GF-D8 (cell line): ENCODE measurements at regions not wholly inside any gene's neighbourhood (a gene's known extent, or its start where the extent isn't known, plus 50 kb on each side); places are given as distances from the start of the nearest gene placed in this dataset.

Experiments
- DNase-seq: peaks from one replicate; lab custom pipeline; 2025; lab: John Stamatoyannopoulos, UW

DNA sequence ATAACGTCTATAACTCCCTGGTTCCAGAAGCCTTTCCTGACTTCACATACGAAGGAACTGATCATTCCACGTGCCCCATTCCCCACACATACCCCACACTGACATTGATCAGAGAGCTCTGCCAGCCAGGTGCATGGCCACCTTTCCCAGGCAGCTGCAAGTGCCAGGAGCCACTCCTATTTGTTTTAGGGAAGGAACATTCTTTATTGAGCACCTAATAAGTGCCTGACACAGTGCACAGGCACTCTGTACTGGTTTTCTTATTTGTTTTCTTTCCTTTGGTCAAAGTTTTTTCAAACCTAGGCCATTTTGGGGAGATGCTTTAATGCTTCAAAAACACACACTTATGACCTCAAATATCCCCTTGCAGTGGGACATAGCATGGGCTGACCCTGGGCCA is 50.0 kb downstream of the PITPNM2 start:
- no peak for DNase-seq

DNA sequence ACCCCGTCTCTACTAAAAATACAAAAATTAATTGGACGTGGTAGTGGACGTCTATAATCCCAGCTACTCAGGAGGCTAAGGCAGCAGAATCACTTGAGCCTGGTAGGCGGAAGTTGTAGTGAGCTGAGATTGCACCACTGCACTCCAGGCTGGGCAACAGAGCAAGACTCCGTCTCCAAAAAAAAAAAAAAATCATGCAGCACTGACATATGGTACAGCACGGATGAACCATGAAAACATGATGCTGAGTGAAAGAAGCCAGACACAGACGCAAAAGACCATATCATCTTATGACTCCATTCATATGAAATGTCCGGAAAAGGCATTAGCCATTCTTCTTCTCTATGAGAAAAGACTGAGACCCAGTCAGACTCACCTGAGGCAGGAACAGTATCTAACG is 50.4 kb downstream of the PITPNM2 start:
- no peak for DNase-seq

DNA sequence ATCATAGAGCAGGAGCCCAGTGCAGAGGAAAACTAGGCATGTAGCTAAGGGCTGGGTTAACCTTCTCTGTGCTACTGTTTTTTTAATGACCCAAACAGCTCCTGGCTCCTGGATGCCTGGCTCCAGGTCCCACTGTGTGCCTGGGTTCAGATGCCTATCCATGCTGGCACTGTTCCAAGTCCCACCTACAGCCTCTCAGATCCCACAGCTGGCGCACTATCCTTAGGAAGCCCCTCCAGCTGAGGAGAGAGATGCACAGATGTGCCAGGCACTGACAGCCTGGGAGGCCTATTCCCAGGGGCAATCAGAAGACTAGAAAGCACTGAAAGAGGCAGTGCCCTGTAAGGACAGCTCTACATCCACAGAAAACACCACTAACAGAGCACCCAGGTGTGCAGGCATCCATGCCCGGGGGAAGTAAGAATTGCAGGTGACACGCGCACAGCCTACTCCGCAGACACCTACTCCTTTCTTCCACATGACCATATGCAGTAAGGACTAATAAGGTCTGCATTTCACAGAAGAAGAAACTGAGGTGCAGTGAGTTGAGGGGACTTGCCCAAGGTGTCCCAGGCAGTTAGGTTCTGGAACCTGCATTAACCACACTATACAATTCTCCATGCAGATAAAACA is 51.2 kb downstream of the PITPNM2 start:
- DNase-seq, result no peak

DNA sequence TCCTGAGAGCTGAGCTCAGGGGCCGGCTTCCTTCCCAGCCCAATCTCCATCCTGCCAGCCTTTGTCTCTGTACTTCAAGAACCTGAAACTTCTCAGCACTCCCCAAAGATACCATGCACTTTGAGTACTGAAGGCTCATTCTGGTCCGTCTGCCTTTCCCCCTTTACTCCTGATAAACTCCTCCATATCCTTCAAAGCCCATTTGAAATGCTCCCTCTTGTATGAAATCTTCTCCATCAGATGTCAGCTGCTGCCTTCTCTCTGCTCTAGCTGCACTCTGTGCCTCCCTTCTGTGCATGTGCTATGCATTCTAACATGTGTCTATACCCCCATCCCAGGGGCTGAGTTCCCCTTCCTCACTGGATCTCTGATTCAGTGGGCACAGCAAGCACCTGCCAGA is 52.1 kb downstream of the PITPNM2 start:
- DNase-seq, result no peak

DNA sequence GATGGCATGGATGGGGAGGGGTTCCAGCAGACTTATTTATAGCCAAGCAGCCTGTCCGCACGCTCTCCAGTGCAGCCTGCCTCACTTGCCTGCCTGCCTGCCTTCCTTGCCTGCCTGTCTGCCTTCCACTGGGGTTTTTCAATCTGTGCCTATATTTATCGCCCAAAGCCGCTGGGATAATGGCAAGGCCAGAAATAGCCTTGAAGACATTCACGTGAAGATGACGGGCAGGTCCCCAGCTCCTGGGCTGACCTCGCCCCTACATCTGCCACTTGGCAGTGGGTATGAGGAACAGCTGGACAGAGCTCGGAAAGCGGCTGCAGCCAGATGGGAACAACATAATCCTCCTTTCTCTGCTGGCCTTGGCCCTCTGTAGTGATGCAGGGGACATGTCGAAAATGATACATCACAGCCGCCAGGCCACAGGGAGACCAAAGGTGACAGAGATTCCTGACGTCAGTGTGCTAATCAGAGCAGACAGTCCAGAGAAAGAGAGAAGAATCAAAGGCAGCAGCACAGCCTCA is 53.3 kb downstream of the PITPNM2 start:
- DNase-seq, result no peak

DNA sequence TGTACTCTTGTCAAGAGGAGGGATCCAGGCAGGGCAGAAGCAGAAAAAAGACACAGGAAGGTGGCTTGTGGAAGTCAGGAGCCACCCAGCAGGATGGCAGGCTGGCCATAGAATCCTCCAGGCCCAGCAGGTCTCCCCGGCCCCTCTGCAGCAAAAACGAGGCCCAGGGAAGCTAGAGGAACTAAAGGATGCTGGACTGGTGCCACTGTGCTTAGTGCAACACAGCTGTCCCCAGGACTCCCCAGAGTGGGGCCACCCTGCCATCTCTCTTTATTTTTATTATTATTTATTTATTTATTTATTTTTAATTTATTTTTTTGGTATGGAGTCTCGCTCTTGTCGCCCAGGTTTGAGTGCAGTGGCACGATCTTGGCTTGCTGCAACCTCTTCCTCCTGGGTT is 54.1 kb downstream of the PITPNM2 start:
- no peak for DNase-seq

DNA sequence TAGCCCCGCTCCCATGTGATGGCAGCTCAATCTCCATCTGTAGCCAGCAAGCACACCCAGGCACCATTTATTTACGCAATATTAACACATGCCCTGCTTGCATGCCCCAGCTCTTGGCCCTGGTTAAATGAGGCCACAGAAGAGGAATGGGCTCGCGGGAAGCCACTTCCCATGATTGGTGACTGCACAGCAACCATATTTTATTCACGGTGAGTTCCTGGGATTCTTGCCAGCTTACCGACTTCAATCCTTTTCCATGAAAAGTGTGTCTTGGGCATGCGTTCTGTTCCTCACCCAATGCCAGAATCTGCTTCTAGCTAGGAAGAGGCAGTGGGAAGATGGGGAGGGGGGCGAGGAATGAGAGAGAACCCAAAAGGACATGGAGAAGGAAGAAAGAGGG is 54.7 kb downstream of the PITPNM2 start:
- no peak for DNase-seq

DNA sequence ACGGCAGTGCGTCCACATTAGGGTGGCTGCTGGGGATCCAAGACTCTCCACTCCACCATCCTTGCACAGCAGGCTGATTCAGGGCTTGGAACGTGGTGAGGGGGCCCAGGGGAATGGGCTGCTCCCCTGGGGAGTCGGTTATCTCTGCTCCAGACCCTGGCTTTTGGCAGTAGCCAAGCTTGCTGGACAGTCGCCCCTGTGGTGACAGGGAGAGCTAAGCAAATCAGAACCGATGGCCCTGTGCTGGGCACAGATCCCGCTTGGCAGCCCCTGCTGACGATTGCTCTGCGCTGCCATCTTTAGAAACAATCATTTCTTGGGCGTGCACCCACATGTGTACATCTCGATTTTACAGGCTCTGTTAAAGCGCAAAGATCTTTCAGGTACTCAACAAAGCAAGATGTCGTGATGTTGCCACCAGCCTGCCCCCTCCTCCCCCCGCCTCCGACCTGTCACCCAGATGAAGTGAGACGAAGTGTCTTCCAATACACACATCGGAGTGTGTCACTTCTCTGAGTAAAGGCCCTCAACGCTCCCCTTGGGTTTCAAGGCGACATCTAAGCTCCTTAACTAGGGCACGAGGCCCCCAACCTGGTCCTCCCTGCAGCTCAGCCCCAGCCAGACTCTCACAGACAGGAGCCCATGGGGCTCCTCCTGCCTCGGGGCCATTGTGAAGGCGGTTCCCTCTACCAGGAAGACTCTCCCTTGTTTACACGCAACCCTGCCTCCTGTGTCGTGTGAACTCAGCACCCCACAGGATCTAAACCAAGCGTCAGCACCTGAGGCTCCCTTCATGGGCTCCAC is 55.6 kb downstream of the PITPNM2 start:
- DNase-seq, result no peak

DNA sequence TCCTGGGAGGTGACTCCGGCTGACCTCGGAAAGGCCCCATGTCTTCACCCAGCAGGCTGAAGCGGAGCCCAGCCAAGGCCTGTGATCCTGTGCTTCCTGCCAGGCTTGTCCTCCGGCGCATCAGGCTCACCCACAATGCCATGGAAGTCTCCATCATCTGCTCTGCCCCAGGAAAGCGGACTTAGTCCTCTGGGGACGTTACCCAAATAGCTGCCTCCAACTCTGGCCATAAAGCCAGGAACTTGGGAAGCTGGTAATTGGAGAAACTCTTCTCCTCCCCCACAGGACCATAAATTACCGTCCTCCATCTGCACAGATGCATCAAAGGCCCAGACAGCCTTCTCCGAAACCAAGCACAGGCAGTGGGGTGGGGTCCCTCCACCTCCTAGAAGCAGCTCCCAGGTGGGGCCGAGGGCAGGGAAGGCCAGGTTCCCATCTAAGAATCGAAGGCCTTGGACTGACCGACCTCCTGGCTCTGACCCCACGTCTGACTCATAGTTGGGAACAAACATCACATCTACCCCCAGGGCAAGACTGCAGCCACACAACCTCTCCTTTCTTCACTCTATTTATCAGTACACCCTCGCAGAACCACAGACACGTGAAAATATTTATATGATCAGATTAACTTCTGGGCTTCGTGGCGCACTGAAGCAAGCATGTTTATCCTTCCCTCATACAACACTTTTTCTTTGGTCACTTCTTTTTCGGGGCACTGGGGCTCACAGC is 56.4 kb downstream of the PITPNM2 start:
- DNase-seq, result no peak

DNA sequence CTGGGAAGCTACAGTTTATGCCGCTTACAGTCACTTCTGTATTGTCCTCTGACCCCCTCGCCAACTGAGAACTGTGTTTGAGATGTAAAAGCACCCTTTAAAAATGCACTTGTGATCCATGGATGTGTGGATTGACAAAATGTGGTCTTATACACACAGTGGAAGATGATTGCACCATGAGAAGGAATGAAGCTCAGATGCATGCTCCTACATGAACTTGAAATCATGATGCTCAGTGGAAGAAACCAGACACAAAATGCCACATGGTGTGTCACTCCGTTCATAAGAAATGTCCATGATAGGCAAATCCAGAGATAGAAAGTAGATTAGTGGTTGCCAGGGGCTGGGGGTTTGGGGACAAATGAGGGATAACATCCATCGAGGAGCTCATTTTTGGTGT is 58.0 kb downstream of the PITPNM2 start:
- DNase-seq, result no peak

DNA sequence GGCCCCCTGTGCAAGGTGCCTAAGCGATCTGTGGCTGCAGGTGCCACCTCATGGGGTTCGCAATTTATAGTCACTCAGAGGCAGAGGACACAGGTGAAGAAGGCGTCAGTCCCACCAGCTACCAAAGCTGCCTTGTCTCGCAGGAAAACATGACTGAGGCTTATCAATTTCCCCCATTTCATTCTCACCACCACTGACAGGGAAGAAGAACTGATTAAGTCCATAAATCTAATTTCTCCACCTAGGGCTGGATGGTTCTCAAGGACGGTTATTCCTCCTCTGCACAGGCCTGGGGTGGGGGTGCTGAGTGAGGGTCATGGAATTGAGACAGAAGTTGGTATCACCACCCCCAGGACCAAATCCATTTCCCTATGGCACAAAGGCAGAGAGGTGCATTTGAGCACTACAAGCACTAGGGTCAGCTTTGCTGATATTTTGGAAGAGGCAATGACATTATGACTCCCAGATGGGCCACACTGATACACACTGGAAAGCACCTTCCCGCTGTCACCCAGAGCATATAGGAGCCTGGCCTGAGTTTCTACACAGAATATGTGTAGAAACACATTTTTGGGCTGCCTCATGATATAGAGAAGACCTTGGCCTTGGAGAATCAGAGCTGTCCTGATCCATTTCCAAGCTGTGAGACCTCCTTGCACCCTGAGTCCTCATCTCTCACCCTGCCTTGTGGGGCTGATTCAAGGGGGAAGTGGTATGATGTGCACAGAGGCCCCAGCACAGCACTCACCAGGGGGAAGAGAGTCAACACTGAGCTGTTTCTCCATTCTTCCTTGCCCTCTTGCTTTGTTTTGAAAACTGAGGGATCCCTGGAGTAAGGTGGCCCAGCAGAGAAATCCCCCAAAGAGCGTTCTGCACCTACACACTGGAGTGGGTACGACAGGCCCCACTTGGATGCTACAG is 59.4 kb downstream of the PITPNM2 start:
- DNase-seq, result no peak

DNA sequence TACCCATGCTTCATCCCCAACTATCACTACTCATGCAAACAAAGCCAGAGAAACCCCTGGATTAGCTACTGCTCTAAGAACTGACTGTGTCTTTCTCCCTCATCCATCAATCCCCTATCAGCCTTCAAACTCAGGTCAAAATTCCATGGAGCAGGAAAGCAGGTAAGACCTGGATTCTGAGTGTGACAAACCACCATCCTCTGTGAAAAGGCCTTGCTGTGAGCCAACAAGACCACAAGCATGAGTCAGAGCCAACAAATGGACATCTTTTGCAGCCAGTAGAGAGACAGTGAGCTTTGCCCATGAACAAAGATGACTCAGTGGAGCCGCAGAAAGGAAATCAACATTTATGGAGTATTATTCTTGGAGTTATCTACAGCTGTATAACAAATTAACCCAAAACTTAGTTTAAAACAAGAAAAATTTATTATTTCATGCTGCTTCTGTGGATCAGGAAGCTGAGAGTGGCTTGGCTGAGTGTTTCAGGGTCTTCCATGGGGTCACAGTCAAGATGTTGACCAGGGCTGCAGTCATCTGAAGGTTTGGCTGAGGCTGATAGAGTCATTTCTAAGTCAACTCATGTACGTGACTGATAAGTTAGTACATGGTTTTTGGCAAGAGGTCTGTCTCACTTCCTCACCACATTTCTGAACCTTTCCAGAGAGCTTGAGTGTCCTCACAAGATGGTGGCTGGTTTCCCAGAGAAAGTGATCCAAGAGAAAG is 61.1 kb downstream of the PITPNM2 start:
- no peak for DNase-seq

DNA sequence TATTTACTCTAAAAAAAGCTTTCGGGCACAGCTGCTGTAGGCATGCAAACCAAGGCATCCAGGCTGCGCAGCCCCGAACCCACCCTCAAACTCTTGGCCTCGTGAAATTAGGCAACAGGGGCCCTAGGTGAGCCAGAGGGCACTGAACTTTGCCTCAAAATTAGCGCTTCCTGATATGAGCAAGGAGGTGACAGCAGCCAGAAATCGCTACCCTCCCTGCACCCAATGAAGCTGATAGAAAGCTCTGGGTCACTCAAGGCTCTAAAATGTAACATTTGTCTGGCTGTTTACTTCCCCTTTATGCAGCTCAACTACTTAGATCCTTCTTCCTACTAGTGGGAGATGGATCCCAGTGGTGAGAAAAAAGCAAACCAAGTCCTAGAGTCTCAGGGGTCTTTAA is 61.8 kb downstream of the PITPNM2 start:
- DNase-seq, result peak; percentile 21

DNA sequence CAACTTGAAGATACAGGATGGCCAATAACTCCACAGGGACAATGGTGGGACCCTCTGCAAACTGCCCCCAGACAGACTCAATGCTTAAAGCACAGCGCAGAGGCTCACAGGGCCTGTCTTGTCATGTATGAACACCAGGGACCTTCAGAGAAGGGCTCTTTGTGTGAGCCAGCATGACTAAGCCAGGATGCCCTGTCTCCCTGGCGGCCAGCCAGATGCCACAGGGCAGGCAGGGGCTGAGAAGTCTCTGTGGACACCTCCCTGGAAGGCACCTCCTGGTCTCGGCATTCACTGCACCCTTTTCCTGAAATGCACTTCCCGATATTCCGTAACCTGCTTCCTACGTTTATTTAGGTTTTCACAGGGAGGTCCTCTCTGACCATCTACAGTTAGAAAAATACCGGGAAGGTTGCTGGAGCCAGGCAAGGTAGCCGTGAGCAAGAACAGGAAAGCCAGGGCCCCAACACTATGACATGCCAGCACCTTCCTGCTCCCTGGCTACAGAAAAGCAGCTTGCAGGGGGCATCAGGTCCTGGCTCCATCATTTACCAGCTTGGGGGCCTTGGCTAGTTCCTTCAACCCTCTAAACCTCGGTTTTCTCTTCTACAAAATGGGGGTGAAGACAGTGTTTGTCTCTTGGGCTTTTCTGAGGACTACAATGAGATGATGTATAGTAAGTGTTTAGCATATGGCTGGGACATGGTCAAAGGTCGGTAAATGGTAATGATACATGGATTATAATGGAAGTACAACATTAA is 65.0 kb downstream of the PITPNM2 start:
- DNase-seq, result no peak

DNA sequence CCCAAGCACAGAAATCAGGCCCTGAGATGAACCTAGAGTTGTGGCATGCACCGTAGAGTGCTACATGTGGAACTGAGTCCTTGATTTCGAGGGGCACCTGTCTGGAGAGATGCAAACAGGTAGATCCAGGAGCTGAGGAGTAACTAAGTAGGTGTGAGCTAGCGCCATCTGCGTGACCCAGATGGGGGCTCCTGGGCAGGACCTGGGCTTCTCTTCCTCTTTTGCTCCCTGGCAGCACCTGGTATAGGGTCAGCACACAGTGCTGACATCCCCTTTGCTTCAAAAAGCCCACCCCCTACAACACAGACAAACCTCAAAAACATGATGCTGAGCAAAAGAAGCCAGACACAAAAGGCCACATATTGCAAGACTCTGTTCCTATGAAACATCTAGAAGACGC is 65.8 kb downstream of the PITPNM2 start:
- DNase-seq, result no peak

DNA sequence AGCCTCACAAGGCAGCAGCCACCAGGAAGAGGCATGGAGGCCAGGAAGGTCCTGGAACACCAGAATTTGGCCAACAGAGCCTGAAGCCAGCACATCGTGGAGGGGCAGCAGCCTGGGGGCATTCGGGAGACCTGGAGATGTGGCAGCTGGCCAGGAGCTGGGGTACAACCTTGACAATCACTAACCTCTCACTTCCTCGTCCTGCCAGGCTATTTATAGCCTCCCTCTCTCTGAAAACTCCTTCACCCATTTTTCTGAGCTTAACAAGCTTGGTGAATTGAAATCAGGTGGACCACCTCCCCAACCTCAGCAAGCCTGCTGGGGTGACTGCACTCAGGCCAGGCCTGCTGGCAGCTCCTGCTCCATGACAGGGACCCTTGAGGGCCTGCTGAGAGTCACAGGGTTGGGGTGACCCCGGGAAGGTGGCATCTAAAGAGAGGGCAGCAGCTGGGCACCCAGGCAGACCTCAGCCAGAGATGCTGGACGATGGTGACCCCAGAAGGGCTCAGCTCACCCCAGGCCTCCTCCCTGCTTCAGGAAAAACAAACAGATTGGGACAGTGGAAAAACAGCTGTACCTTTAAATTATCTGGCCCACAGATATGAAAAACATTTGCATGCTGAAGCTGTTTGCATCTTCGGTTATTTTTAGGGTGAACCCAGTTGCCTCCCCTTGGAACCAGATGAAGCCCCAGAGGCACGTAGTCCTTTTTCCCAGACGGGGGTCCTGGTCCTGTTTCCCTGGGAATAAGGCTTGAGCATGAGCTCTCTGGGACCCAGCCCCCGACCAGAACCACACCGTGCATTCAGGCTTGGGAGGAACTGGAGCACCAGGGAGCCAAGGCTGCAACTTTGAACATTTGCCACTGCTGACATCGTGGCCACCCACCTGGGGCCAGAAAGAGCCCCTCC is 67.0 kb downstream of the PITPNM2 start:
- DNase-seq, result no peak

DNA sequence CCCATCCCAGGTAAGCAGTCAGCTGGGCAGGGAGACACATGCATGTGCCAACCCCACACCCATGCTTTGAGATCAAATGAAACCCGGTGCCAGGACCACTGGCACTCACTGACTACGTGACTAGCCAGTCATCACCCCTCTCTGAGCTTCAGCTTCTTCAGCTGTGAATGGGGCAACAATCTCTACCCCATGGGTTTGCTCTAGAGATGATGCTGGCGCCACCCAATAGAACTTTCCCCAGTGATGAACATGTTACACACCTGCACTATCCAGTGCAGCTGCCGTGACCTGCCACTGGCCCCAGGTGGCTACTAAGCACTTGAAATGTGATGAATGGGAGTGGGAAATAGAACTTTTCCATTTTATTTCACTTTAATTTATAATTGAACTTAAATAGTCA is 70.3 kb downstream of the PITPNM2 start:
- DNase-seq, result no peak

DNA sequence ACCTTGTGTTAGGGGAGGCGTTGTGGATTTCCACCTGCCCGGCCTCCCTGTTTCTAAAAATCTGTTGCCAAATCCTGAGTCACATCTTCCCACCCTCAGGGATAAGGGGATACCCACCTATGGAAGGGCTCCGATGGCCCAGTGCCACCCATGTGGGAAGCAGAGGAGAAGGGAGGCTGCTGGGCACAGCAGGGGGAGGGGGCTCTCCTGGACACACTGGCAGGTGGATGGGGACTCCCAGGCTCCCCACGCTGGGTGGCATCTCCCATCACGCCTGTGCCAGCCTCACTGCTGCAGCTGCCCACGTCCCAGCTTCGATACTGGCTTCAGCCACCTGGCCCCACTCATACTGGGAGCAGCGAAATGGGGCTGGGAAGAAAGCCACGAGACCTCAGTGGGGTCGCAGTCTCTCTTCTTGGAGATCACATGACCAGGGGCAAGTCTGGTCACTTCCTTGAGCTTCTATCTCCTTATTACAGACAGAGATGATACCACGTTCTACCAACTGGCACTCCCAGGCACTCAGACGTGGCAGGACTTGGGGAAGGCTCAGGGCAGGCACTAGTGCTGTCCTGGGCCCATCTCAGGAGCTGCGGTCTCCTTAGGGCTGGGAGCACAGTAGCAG is 72.2 kb downstream of the PITPNM2 start:
- no peak for DNase-seq

DNA sequence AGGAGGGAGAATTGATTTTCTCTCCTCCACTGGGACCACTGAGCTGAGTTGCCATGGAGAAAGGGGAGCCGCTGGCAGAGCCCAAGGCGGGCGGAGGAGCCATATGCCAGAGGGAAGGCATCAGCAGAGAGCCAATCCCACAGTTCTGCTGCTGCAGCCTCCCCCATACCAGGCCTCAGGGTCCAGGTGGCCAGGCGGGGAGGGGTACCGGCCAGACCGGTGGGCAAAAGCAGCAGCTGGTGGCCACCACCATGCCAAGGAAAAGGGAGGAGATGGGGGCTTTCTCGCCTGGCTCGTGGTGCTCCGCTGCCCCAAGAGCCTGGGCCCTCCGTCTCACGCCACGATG is 72.8 kb downstream of the PITPNM2 start:
- no peak for DNase-seq
